GM18909 (cell line): ENCODE measurements at regions not wholly inside any gene's neighbourhood (a gene's known extent, or its start where the extent isn't known, plus 50 kb on each side); places are given as distances from the start of the nearest gene placed in this dataset.
A peak's percentile ranks its signal among the peaks of the same experiment; 100 is the strongest.

Experiments used
- ATAC-seq: cut with Tn5 transposase; IDR thresholded peaks from one replicate; pipeline ENCODE4 v1.9.1; 2021; ENCODE audit warnings: mild to moderate bottlenecking; ENCODE audit not compliant: unreplicated experiment, poor library complexity

- no peak for ATAC-seq
Measured at GRCh38 chr6:145206247-145206907, 528.9 kb downstream of the EPM2A start.

- no peak for ATAC-seq
Measured at GRCh38 chr6:145208474-145208873, 526.8 kb downstream of the EPM2A start.

GRCh38 chr6:145209272-145209671 lies 526.0 kb downstream of the EPM2A start:
- ATAC-seq, result no peak

GRCh38 chr6:145212813-145213212 lies 522.5 kb downstream of the EPM2A start:
- ATAC-seq, result peak; percentile 38

- ATAC-seq, result peak; percentile 78
Measured at GRCh38 chr6:145213614-145214013, 521.7 kb downstream of the EPM2A start.

GRCh38 chr6:145214570-145214969 lies 520.8 kb downstream of the EPM2A start:
- no peak for ATAC-seq

GRCh38 chr6:145224450-145224849 lies 510.9 kb downstream of the EPM2A start:
- ATAC-seq, result no peak

GRCh38 chr6:145225500-145225899 lies 509.8 kb downstream of the EPM2A start:
- no peak for ATAC-seq

GRCh38 chr6:145227593-145227992 lies 507.7 kb downstream of the EPM2A start:
- no peak for ATAC-seq

GRCh38 chr6:145228962-145229582 lies 506.2 kb downstream of the EPM2A start:
- no peak for ATAC-seq

- no peak for ATAC-seq
Measured at GRCh38 chr6:145233955-145234354, 501.4 kb downstream of the EPM2A start.

- no peak for ATAC-seq
Measured at GRCh38 chr6:145235207-145235606, 500.1 kb downstream of the EPM2A start.

GRCh38 chr6:145238787-145239186 lies 496.5 kb downstream of the EPM2A start:
- ATAC-seq, result no peak

- no peak for ATAC-seq
Measured at GRCh38 chr6:145241039-145241438, 494.3 kb downstream of the EPM2A start.

- no peak for ATAC-seq
Measured at GRCh38 chr6:145241721-145242120, 493.6 kb downstream of the EPM2A start.

- ATAC-seq, result no peak
Measured at GRCh38 chr6:145244349-145245100, 490.8 kb downstream of the EPM2A start.

GRCh38 chr6:145245119-145245518 lies 490.2 kb downstream of the EPM2A start:
- no peak for ATAC-seq

- no peak for ATAC-seq
Measured at GRCh38 chr6:145247692-145248419, 487.5 kb downstream of the EPM2A start.

- no peak for ATAC-seq
Measured at GRCh38 chr6:145250436-145250835, 484.9 kb downstream of the EPM2A start.

GRCh38 chr6:145252737-145253136 lies 482.6 kb downstream of the EPM2A start:
- no peak for ATAC-seq
